Omental fat pad (tissue), 3 donors: ENCODE measurements at regions not wholly inside any gene's neighbourhood (a gene's known extent, or its start where the extent isn't known, plus 50 kb on each side); places are given as distances from the start of the nearest gene placed in this dataset.
A peak's percentile ranks its signal among the peaks of the same experiment; 100 is the strongest.

Experiments
- ATAC-seq: fragments of 150-250 bp; one replicate; pipeline ENCODE4 v1.9.1; 2016; ENCODE audit warnings: mild to moderate bottlenecking, moderate library complexity; ENCODE audit not compliant: low FRiP score
- DNase-seq: peaks from one replicate; pipeline ENCODE4 v3.0.0-alpha.2; 2019; ENCODE audit warnings: low spot score
- TF ChIP-seq, protein P1 (sequence below), 3 donors: fragments of 450-650 bp; IDR thresholded peaks; one replicate each; pipeline ENCODE4 v1.5.1; 2016 to 2017; ENCODE audit warnings: antibody characterized with exemption in 3 of 3, mild to moderate bottlenecking in 3 of 3, moderate library complexity in 2 of 3

DNA sequence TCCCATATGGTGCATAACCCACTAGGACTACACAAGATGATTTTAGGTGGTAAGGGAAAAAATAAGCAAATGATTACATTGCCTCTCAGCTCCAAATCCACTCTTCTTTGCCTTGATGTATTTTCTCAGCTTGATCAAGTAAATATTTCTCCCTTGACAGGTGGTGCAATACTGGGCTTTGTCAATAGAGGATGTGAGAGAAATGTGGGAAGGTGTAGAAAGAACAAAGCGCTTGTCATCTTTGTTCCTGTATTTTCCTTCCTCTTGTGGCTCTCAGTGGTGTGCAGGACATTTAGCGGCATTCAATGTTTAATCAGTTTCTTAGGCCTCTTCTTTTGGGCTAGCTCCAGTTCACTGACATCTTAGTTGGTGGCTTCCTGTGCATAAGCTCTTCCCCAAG lies 1165.8 kb upstream of the GOT2 start:
- no peak for ATAC-seq
- TF ChIP-seq, protein P1, sequence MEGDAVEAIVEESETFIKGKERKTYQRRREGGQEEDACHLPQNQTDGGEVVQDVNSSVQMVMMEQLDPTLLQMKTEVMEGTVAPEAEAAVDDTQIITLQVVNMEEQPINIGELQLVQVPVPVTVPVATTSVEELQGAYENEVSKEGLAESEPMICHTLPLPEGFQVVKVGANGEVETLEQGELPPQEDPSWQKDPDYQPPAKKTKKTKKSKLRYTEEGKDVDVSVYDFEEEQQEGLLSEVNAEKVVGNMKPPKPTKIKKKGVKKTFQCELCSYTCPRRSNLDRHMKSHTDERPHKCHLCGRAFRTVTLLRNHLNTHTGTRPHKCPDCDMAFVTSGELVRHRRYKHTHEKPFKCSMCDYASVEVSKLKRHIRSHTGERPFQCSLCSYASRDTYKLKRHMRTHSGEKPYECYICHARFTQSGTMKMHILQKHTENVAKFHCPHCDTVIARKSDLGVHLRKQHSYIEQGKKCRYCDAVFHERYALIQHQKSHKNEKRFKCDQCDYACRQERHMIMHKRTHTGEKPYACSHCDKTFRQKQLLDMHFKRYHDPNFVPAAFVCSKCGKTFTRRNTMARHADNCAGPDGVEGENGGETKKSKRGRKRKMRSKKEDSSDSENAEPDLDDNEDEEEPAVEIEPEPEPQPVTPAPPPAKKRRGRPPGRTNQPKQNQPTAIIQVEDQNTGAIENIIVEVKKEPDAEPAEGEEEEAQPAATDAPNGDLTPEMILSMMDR (IDR thresholded peaks at IDR 0.05): no peak
- DNase-seq: no peak

DNA sequence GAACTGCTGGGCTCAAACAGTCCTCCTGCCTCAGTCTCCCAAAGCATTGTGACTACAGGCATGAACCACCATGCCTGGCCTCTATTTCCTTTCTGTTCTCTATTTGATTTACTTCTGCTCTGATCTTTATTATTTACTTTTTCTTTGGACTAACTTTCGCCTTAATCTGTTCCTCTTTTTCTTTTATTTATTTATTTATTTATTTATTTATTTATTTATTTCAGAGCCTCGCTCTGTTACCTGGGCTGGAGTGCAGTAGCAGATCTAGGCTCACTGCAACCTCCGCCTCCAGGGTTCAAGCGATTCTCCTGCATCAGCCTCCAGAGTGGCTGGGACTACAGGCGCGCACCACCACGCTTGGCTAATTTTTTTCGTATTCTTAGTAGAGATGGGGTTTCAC lies 1158.3 kb upstream of the GOT2 start:
- no peak for DNase-seq
- TF ChIP-seq, protein P1 (IDR thresholded peaks at IDR 0.05): no peak

DNA sequence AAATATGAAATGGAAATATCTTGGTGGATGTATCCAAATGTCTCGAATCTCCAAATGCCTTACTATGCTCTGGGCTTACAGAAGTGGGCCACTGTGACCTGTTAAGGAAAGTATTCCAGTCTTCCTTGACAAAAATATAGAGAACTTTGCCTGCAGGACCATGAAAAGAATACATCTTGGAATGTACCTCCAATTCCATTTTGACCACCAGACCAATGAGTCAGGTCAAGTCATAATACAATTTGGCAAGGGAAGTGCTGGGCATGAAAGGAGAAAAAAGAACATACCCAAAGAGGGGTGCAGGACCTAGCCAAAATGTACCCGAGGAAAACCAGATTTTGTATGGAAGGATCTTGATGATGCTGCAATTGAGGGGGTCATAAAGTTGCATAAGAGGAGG lies 1153.7 kb upstream of the GOT2 start:
- no peak for ATAC-seq
- TF ChIP-seq, protein P1 (IDR thresholded peaks at IDR 0.05): no peak

More for the DNA sequence above, 1158.3 kb upstream of the GOT2 start:
- no peak for ATAC-seq

DNA sequence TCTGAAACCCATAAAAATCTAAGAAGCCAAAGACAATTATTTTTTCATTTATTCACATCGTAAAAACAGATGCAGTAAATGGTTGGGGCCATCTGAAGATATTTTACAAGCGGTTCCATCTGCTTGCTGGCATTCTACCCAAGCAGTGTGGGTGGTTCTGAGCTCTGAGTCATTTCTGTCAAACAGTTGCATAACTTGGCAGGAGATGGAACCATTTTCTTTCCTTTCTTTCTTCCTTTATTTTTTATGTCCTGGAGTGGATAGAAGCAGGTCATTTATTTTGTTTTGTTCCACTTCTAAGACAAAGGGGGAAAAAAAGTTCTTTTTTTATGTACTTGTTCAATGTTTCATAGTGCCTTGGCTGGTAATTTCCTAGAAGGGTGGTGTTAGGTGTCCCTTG lies 1151.9 kb upstream of the GOT2 start:
- DNase-seq (no peak), ATAC-seq (peak; percentile 64)
- TF ChIP-seq, protein P1 (IDR thresholded peaks at IDR 0.05): no peak

More for the DNA sequence above, 1153.7 kb upstream of the GOT2 start:
- DNase-seq: no peak

DNA sequence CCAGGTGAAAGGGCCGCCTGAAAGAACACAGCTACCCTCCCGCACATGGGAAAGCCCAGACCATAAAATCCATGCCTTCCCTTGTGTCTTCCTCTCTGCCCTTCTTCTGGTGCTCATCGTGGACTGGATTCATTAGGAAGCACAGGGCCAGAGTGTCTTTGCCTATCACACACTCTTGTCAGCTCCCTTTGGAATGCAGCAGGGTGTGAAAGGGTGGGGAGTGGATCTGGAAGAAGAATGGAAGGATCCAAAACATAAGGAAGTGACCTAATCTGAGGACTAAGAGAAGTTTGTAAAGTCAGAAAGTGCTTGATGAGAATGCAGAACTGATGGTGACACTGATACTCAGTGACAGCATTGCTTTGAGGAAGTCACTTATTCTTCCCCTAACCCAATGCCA lies 1147.3 kb upstream of the GOT2 start:
- TF ChIP-seq, protein P1 (IDR thresholded peaks at IDR 0.05): no peak
- ATAC-seq (no peak), DNase-seq (no peak)

DNA sequence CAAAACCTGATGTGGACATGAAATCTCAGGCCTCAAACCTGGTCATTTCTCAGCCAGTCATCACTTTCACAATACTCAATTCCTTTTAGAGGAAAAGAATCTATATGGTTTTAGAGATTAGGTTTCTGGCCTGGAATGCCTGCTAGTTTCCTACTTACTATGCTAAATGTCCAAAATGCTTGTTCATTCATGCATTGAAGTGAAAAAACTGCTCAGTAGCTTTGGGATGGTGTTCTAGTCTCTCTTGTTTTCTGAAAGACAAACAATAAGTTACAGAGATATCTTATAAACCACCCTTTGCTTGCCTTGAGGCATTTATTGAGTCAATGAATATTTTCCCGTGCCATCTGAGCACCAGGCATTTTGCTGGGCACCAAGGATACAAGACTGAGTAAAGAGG lies 1146.5 kb upstream of the GOT2 start:
- no peak for ATAC-seq
- TF ChIP-seq, protein P1 (IDR thresholded peaks at IDR 0.05): no peak
- no peak for DNase-seq

DNA sequence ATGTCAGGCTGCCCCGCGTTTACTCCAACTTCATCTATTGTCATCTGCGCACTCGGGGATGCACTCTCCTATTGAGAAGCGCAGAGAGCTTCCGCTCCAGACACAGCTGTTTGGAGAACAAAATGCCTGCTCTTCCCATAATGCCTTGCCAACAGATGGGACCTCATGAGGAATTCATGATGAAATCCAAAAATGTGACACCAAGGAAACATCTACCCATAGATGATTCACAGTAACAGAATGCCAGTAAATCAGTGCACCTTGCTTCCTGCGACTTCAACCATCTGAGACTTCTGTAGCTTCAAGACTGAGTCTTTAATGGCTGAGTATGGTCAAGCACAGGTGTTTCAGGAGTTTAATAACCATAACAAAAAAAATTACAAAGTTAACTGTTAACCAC lies 1144.9 kb upstream of the GOT2 start:
- DNase-seq (no peak), ATAC-seq (no peak)
- TF ChIP-seq, protein P1 (IDR thresholded peaks at IDR 0.05): no peak
